ENCODE measurements at regions not wholly inside any gene's neighbourhood (a gene's known extent, or its start where the extent isn't known, plus 50 kb on each side); places are given as distances from the start of the nearest gene placed in this dataset.

DNA sequence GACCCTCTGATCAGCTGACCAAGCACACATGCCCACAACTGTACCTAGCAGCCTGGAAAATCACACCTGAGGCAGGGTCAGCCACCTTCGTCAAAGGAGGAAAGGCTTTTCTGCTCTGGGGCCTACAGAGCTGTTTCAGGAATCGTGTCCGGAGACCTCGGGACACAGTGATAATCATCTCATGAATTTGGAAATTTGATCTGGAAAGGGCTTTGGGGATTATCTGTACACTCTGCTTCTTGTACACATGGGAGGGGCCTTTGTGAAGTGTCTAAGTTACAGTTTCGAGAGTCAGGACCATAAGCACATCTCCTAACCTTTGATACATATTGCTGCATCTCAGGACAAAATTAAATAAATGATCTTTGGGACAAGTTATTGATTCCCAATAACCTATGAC lies 1421.2 kb upstream of the TENM4 start (continued):
- TF ChIP-seq, protein P1, sequence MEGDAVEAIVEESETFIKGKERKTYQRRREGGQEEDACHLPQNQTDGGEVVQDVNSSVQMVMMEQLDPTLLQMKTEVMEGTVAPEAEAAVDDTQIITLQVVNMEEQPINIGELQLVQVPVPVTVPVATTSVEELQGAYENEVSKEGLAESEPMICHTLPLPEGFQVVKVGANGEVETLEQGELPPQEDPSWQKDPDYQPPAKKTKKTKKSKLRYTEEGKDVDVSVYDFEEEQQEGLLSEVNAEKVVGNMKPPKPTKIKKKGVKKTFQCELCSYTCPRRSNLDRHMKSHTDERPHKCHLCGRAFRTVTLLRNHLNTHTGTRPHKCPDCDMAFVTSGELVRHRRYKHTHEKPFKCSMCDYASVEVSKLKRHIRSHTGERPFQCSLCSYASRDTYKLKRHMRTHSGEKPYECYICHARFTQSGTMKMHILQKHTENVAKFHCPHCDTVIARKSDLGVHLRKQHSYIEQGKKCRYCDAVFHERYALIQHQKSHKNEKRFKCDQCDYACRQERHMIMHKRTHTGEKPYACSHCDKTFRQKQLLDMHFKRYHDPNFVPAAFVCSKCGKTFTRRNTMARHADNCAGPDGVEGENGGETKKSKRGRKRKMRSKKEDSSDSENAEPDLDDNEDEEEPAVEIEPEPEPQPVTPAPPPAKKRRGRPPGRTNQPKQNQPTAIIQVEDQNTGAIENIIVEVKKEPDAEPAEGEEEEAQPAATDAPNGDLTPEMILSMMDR (IDR thresholded peaks at IDR 0.05; ENCODE audit: control extremely low read depth in 1 of 3, insufficient read depth in 1 of 3, low read depth in 1 of 3, low read length in 3 of 3): no peak
- no peak for TF ChIP-seq NRF1 (IDR thresholded peaks at IDR 0.05; ENCODE audit: low read depth, low read length)
- no peak for TF ChIP-seq CTBP2 (IDR thresholded peaks at IDR 0.05; ENCODE audit: borderline replicate concordance, insufficient read depth, insufficient read length, low read length)
- TF ChIP-seq CHD2 (IDR thresholded peaks at IDR 0.05; ENCODE audit: low read length): no peak
- TF ChIP-seq, protein P2, sequence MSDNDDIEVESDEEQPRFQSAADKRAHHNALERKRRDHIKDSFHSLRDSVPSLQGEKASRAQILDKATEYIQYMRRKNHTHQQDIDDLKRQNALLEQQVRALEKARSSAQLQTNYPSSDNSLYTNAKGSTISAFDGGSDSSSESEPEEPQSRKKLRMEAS (IDR thresholded peaks at IDR 0.05): no peak
- no peak for TF ChIP-seq RXRA (IDR thresholded peaks at IDR 0.05; ENCODE audit: insufficient read depth, low read depth, low read length)

Data from H1 (cell line).